ENCODE measurements at regions not wholly inside any gene's neighbourhood (a gene's known extent, or its start where the extent isn't known, plus 50 kb on each side); places are given as distances from the start of the nearest gene placed in this dataset.

DNA sequence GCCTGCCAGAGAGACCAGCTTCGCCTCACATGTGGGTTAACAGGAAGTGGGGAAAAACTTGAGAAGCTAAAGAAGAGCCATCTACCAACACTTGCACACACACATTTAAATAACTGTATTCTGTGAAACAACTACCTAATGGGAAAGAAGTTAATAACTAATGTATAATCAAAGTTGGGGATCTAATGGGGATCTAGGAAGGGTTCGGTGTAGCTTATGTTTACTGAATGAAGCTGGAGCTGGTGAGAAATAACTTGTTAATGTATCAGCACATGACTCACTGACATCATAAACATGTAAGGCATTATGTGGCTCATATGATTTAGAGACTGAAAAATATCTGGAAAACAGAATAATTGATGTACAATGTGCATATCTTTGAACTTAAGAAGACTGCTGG, 421.3 kb upstream of the NXPH2 start:
- Histone ChIP-seq H3K9ac (ENCODE audit: low read length) (no peak overlapping the region), H3K9me3 (ENCODE audit: low read length) (no peaks in the 10 kb centered on the region), H2AFZ (ENCODE audit: low read length) (no peak overlapping the region), H3K4me2 (ENCODE audit: low read length) (no peak overlapping the region), H3K36me3 (ENCODE audit: low read depth, low read length) (no peaks in the 10 kb centered on the region), H3K4me3 (ENCODE audit: low read length) (no peak overlapping the region), H3K79me2 (ENCODE audit: low read length) (no peaks in the 10 kb centered on the region), H3K4me1 (ENCODE audit: insufficient read depth, low read length) (no peaks in the 10 kb centered on the region), H4K20me1 (ENCODE audit: low read length) (no peaks in the 10 kb centered on the region), H3F3A (ENCODE audit: low read length, unreplicated experiment) (no peaks in the 10 kb centered on the region), H3K9me2 (replicated peaks; ENCODE audit: low read length) (no peaks in the 10 kb centered on the region), H3K27me3 (ENCODE audit: low read length) (no peaks in the 10 kb centered on the region), H3K27ac (ENCODE audit: low read length) (no peak overlapping the region)
- peak; percentile 18 for DNase-seq
- BruUV-seq (replicated peaks): no TSS peak
- intact Hi-C loops (cut with micrococcal nuclease): no loop called here
- POLR2A ChIA-PET (ENCODE audit: unreplicated experiment): no interaction called here
- CTCF ChIA-PET: no interaction called here
- TF ChIP-seq EZH2 (IDR thresholded peaks at IDR 0.05; ENCODE audit: low read length, unreplicated experiment) (no peak), EZH2phosphoT487 (IDR thresholded peaks at IDR 0.05; ENCODE audit: borderline replicate concordance, low read length) (no peak)
- TF ChIP-seq, protein P1, sequence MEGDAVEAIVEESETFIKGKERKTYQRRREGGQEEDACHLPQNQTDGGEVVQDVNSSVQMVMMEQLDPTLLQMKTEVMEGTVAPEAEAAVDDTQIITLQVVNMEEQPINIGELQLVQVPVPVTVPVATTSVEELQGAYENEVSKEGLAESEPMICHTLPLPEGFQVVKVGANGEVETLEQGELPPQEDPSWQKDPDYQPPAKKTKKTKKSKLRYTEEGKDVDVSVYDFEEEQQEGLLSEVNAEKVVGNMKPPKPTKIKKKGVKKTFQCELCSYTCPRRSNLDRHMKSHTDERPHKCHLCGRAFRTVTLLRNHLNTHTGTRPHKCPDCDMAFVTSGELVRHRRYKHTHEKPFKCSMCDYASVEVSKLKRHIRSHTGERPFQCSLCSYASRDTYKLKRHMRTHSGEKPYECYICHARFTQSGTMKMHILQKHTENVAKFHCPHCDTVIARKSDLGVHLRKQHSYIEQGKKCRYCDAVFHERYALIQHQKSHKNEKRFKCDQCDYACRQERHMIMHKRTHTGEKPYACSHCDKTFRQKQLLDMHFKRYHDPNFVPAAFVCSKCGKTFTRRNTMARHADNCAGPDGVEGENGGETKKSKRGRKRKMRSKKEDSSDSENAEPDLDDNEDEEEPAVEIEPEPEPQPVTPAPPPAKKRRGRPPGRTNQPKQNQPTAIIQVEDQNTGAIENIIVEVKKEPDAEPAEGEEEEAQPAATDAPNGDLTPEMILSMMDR (conservative IDR thresholded peaks at IDR 0.05; ENCODE audit: low read depth, low read length): no peak
- ATAC-seq: peak; percentile 24; the same call in 1 of the 2 replicates

DNA sequence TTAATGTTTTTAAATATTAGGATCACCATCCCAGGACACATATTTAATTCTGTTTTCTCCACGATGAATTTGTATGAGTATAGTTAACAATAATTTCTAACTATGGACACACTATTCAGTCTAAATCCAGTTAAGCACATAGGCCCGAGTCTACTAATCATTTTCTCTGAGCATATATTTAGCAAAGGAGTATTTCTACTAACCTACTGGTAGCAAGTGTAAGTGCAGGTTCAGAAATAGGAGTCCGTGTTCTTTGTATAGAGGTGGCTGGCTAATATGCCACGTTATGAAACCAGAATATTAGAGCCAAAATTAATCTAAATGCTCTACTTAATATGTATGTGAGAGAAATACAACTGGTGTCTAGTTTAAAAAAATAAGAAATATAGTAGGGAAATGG, 416.6 kb upstream of the NXPH2 start:
- ChIA-PET CTCF (no interaction called here), POLR2A (ENCODE audit: unreplicated experiment) (no interaction called here)
- Histone ChIP-seq H3K9me2 (replicated peaks; ENCODE audit: low read length) (no peaks in the 10 kb centered on the region), H3F3A (ENCODE audit: low read length, unreplicated experiment) (no peaks in the 10 kb centered on the region), H3K4me1 (ENCODE audit: insufficient read depth, low read length) (no peaks in the 10 kb centered on the region), H2AFZ (ENCODE audit: low read length) (no peak overlapping the region), H3K27ac (ENCODE audit: low read length) (no peak overlapping the region), H4K20me1 (ENCODE audit: low read length) (no peaks in the 10 kb centered on the region), H3K9me3 (ENCODE audit: low read length) (no peaks in the 10 kb centered on the region), H3K27me3 (ENCODE audit: low read length) (no peaks in the 10 kb centered on the region), H3K9ac (ENCODE audit: low read length) (no peak overlapping the region), H3K4me3 (ENCODE audit: low read length) (no peak overlapping the region), H3K4me2 (ENCODE audit: low read length) (no peak overlapping the region), H3K36me3 (ENCODE audit: low read depth, low read length) (no peaks in the 10 kb centered on the region), H3K79me2 (ENCODE audit: low read length) (no peaks in the 10 kb centered on the region)
- intact Hi-C loops (cut with micrococcal nuclease): no loop called here
- BruUV-seq (replicated peaks): no TSS peak
- TF ChIP-seq EZH2phosphoT487 (IDR thresholded peaks at IDR 0.05; ENCODE audit: borderline replicate concordance, low read length) (no peak), EZH2 (IDR thresholded peaks at IDR 0.05; ENCODE audit: low read length, unreplicated experiment) (no peak)
- TF ChIP-seq, protein P1 (conservative IDR thresholded peaks at IDR 0.05; ENCODE audit: low read depth, low read length): no peak
- ATAC-seq: no peak
- no peak for DNase-seq

DNA sequence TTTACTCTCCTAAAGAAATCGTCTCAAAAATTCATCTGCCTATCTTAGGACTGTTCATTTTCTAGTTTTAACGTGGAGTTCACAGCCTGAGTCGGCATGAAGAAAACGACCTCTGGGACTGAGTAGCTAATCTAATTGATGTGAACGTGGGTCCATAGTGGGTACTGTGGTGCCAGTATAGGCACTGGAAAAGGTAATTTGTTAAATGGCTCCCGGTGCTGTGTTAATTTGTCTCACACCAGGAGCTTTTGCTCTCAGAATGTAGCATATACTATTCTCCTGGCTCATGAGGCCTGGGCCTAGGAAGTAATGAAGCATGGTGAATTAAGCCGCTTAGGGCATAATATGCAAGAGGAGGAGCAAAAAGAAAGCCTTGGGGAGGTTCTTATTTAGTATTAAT, 414.4 kb upstream of the NXPH2 start:
- H3K9ac ChIP-seq (ENCODE audit: low read length): no peak overlapping the region
- 0 out of 2 replicates have a peak overlapping the region, but pooled peaks have one; percentile 32 for H2AFZ ChIP-seq (ENCODE audit: low read length)
- no peak for TF ChIP-seq EZH2 (IDR thresholded peaks at IDR 0.05; ENCODE audit: low read length, unreplicated experiment)
- TF ChIP-seq, protein P1 (conservative IDR thresholded peaks at IDR 0.05; ENCODE audit: low read depth, low read length): no peak
- no peak for TF ChIP-seq EZH2phosphoT487 (IDR thresholded peaks at IDR 0.05; ENCODE audit: borderline replicate concordance, low read length)
- ATAC-seq: no peak
- no peak overlapping the region for H3K4me2 ChIP-seq (ENCODE audit: low read length)
- no peaks in the 10 kb centered on the region for H3K36me3 ChIP-seq (ENCODE audit: low read depth, low read length)
- H3F3A ChIP-seq (ENCODE audit: low read length, unreplicated experiment): no peaks in the 10 kb centered on the region
- ChIA-PET CTCF (no interaction called here), POLR2A (ENCODE audit: unreplicated experiment) (no interaction called here)
- intact Hi-C loops (cut with micrococcal nuclease): no loop called here
- no peak overlapping the region for H3K4me3 ChIP-seq (ENCODE audit: low read length)
- no peak for DNase-seq
- no TSS peak for BruUV-seq (replicated peaks)
- H3K27me3 ChIP-seq (ENCODE audit: low read length): no peaks in the 10 kb centered on the region
- H3K27ac ChIP-seq (ENCODE audit: low read length): no peak overlapping the region
- H3K9me3 ChIP-seq (ENCODE audit: low read length): no peaks in the 10 kb centered on the region
- no peaks in the 10 kb centered on the region for H4K20me1 ChIP-seq (ENCODE audit: low read length)
- H3K9me2 ChIP-seq (replicated peaks; ENCODE audit: low read length): no peaks in the 10 kb centered on the region
- H3K79me2 ChIP-seq (ENCODE audit: low read length): no peaks in the 10 kb centered on the region
- no peaks in the 10 kb centered on the region for H3K4me1 ChIP-seq (ENCODE audit: insufficient read depth, low read length)
